Transverse colon (tissue), 4 donors: ENCODE measurements at regions not wholly inside any gene's neighbourhood (a gene's known extent, or its start where the extent isn't known, plus 50 kb on each side); places are given as distances from the start of the nearest gene placed in this dataset.

Experiments
- DNase-seq: peaks from one replicate; pipeline ENCODE4 v3.0.0-alpha.2; 2019
- H3K27ac ChIP-seq, 4 donors: fragments of 200-600 bp; sonication (generic); 2 replicates each; pipeline ENCODE4 v1.5.1; 2016 to 2018; ENCODE audit warnings: inconsistent platforms in 4 of 4
- H3K27me3 ChIP-seq: fragments of 200-600 bp; sonication (generic); 2 replicates; pipeline ENCODE4 v1.5.1; 2017; ENCODE audit warnings: inconsistent platforms
- H3K36me3 ChIP-seq, 4 donors: fragments of 200-600 bp; sonication (generic); 2 replicates each; pipeline ENCODE4 v1.5.1; 2017 to 2019; ENCODE audit warnings: inconsistent platforms in 4 of 4
- H3K4me1 ChIP-seq, 4 donors: fragments of 200-600 bp; sonication (generic); 2 replicates each; pipeline ENCODE4 v1.5.1; 2017 to 2020; ENCODE audit warnings: inconsistent platforms in 4 of 4
- H3K4me3 ChIP-seq, 4 donors: fragments of 200-600 bp; sonication (generic); 1 replicate in 1 of 4; 2 replicates in 3 of 4; pipeline versions ENCODE4 v1.5.1 to v1.6.1; 2017 to 2019; ENCODE audit warnings: inconsistent platforms in 4 of 4
- H3K9me3 ChIP-seq, 2 donors: fragments of 200-600 bp; sonication (generic); 2 replicates each; pipeline ENCODE4 v1.5.1; 2017 to 2019; ENCODE audit warnings: inconsistent platforms in 2 of 2
- CTCF ChIP-seq, 5 experiments: fragments of 200-600 bp in 3 of 5; fragments of 450-650 bp in 2 of 5; sonication (generic) in 3 of 5; IDR thresholded peaks; 1 replicate in 2 of 5; 2 replicates in 3 of 5; pipeline ENCODE4 v1.5.1; 2016 to 2017; ENCODE audit warnings: antibody characterized with exemption in 5 of 5, inconsistent platforms in 3 of 5, mild to moderate bottlenecking in 2 of 5, moderate library complexity in 1 of 5
- EP300 ChIP-seq: sonication (generic); formaldehyde crosslinking; IDR thresholded peaks from one replicate; pipeline ENCODE4 v1.6.1; 2017; ENCODE audit warnings: antibody characterized with exemption, low read depth
- POLR2A ChIP-seq: fragments of 450-650 bp; IDR thresholded peaks from one replicate; pipeline ENCODE4 v1.6.1; 2016; ENCODE audit warnings: antibody characterized with exemption, mild to moderate bottlenecking, moderate library complexity
- POLR2AphosphoS5 ChIP-seq, 3 donors: sonication (generic); formaldehyde crosslinking; IDR thresholded peaks; one replicate each; pipeline ENCODE4 v1.6.1; 2016; ENCODE audit warnings: antibody characterized with exemption in 3 of 3
- WGBS, 2 donors: methylation state at CpG; one replicate each; pipeline ENCODE4 v1.1.5; 2018; ENCODE audit warnings: low coverage in 1 of 2; 5-methylcytosine and 5-hydroxymethylcytosine counted together
- in situ Hi-C, 4 donors: fragments of 200-750 bp; cut with MboI; loops; one replicate each; pipeline versions ENCODE4 v1.15.0 to v1.15.1; 2017; ENCODE audit warnings: low sequenced_read_pairs in 3 of 4, low pct_ligation_motif_present in 1 of 4, low pct_unique_long_range_greater_than_20kb in 1 of 4
- intact Hi-C: fragments of 100-400 bp; cut with DNase I; formaldehyde crosslinking; loops from one replicate; pipeline ENCODE4 v1.15.1; 2023; ENCODE audit warnings: low total_unique reads

DNA sequence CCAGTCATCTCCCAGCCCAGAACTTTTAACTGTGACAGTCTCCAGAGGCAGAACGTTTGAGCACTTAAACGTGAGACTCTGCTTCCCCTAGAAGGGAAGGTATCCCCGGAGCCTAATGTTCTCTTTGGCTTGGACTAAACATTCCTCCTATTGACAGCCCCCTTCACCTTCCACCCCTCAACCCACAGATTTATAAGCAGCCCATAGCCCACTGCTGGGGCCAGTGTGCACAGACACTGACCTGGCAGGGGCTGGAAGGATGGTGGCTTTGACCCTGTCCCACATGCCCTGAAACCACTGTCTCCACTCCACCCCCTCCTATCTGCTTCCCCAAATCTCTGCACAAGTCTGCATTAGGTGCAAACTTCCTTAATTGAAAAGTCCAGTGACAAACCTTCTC, 715.0 kb upstream of the IGFBP3 start:
- Histone ChIP-seq H3K36me3 (no peaks in the 10 kb centered on the region), H3K27ac (no peak overlapping the region), H3K27me3 (no peaks in the 10 kb centered on the region), H3K4me3 (no peak overlapping the region), H3K9me3 (no peaks in the 10 kb centered on the region), H3K4me1 (no peaks in the 10 kb centered on the region)
- intact Hi-C loops (no loop called here), in situ Hi-C loops (no loop called here)
- no peak for TF ChIP-seq POLR2A
- TF ChIP-seq CTCF (IDR thresholded peaks at IDR 0.05): no peak
- TF ChIP-seq POLR2AphosphoS5 (IDR thresholded peaks at IDR 0.05): no peak
- no peak for TF ChIP-seq EP300
- no peak for DNase-seq
- 77% methylated on average over 3 of the region's 3 CpGs; no CpG with 5 or more reads in 1 of the 2 donors for WGBS, 2 donors

- no peak overlapping the region for H3K27ac ChIP-seq
- no peaks in the 10 kb centered on the region for H3K27me3 ChIP-seq
- no peak overlapping the region for H3K4me3 ChIP-seq
- WGBS, 2 donors: 73 to 86% methylated on average over 4 of the region's 4 CpGs
- H3K36me3 ChIP-seq: no peaks in the 10 kb centered on the region
- no peak for DNase-seq
- H3K9me3 ChIP-seq: no peaks in the 10 kb centered on the region
- in situ Hi-C loops: no loop called here
- intact Hi-C loops: no loop called here
- H3K4me1 ChIP-seq: no peaks in the 10 kb centered on the region
- no peak for TF ChIP-seq EP300
- TF ChIP-seq POLR2AphosphoS5 (IDR thresholded peaks at IDR 0.05): no peak
- no peak for TF ChIP-seq POLR2A
- no peak for TF ChIP-seq CTCF (IDR thresholded peaks at IDR 0.05)
These were observed 712.7 kb upstream of the IGFBP3 start for GRCh38 chr7:46633630-46634240.

DNA sequence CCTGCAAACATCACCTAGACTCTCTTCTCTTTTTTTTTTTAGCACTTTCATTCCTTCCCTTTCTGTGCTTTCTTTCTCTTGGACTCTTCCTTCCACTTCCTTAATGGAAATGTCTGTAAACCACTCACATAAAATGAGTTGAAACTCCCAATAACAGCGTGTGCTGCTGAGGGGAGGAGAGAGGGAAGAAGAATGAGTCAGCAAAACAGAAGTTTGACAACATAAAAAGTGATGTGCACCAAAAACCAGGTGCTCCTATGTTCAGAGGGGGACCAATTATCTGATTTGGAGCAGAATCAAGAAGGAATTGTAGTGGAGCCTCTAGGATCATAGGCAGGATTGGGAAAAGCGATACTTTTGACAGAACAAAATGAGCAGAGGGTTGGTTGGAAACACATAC, 712.1 kb upstream of the IGFBP3 start:
- no peak for DNase-seq
- H3K36me3 ChIP-seq: no peaks in the 10 kb centered on the region
- H3K4me1 ChIP-seq: no peaks in the 10 kb centered on the region
- H3K4me3 ChIP-seq: no peak overlapping the region
- TF ChIP-seq POLR2A (no peak), EP300 (no peak), POLR2AphosphoS5 (IDR thresholded peaks at IDR 0.05) (no peak), CTCF (IDR thresholded peaks at IDR 0.05) (no peak)
- in situ Hi-C loops: no loop called here
- no peaks in the 10 kb centered on the region for H3K9me3 ChIP-seq
- no peak overlapping the region for H3K27ac ChIP-seq
- 65 to 66% methylated on average over 2 of the region's 2 CpGs for WGBS, 2 donors
- intact Hi-C loops: no loop called here
- H3K27me3 ChIP-seq: no peaks in the 10 kb centered on the region

DNA sequence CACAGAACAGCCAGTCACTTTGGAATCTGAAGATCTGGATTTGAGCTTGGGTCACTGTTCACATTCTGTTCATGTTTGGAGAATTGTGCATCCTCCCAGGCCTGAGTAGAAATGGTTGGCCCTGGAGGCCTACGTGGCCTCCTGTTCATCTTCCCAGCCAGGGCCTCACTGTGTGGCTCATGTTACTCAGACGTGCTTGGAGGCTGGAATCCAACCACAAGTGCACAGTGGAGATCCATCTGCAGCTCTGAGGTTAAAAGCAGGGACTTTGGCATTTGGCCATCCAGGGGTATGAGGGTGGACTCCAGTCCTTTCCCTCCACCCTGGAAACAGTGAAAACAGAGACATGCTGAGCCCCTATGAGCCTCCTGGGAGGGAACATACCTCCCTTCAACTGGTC, 709.0 kb upstream of the IGFBP3 start:
- H3K27me3 ChIP-seq: no peaks in the 10 kb centered on the region
- intact Hi-C loops: no loop called here
- H3K4me1 ChIP-seq: no peaks in the 10 kb centered on the region
- no peak overlapping the region for H3K4me3 ChIP-seq
- H3K27ac ChIP-seq: no peak overlapping the region
- no peak for TF ChIP-seq CTCF (IDR thresholded peaks at IDR 0.05)
- no peaks in the 10 kb centered on the region for H3K36me3 ChIP-seq
- DNase-seq: no peak
- in situ Hi-C loops: no loop called here
- 62% methylated on average over 2 of the region's 2 CpGs; no CpG with 5 or more reads in 1 of the 2 donors for WGBS, 2 donors
- no peaks in the 10 kb centered on the region for H3K9me3 ChIP-seq
